ENCODE measurements at regions not wholly inside any gene's neighbourhood (a gene's known extent, or its start where the extent isn't known, plus 50 kb on each side); places are given as distances from the start of the nearest gene placed in this dataset.

DNA sequence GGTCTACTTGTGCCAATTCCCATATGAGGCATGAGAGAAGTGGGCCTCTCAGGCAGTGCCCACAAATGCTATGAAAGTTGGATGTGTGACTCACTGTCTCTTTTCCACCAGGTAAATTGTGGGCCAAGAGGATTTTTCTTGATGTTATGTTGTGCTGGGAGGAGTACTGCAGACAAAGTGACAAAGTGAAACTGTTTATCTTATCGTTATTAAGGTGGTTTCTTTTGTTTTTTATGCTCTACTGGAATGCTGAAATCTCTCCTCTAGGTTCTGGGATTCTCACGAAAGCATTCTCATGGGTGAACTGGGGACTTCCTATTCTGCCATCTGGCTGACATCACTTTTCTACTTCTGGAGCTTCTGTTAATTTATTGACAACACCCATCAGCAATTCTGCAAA lies 919.6 kb upstream of the EPHA6 start:
- TF ChIP-seq CTCF (IDR thresholded peaks at IDR 0.05; ENCODE audit: insufficient read depth, missing control alignments) = no peak
- DNase-seq (ENCODE audit: insufficient read length, low spot score) (no peak), FAIRE-seq (no peak)

GRCh38 chr3:95899494-95899893 lies 914.9 kb upstream of the EPHA6 start:
- no peak for TF ChIP-seq CTCF (IDR thresholded peaks at IDR 0.05; ENCODE audit: insufficient read depth, missing control alignments)
- FAIRE-seq (no peak), DNase-seq (ENCODE audit: insufficient read length, low spot score) (no peak)

DNA sequence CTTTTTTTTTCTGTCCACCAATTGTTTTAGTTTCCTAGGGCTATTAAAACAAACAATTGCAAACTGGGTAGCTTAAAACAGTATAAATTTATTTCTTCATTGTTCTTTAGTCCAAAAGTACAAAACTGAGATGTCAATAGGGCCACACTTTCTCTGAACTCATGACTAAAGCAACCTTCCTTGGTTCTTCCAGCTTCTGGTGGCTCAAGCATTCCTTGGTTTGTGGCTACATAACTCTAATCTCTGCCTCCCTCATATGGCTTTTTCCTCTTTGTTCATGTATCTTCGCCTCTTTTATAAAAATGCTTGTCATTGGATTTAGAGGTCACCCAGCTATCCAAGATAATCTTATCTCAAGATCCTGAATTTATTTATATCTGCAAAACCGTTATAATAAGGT lies 914.5 kb upstream of the EPHA6 start:
- TF ChIP-seq CTCF (IDR thresholded peaks at IDR 0.05; ENCODE audit: insufficient read depth, missing control alignments) = no peak
- FAIRE-seq (no peak), DNase-seq (ENCODE audit: insufficient read length, low spot score) (no peak)

DNA sequence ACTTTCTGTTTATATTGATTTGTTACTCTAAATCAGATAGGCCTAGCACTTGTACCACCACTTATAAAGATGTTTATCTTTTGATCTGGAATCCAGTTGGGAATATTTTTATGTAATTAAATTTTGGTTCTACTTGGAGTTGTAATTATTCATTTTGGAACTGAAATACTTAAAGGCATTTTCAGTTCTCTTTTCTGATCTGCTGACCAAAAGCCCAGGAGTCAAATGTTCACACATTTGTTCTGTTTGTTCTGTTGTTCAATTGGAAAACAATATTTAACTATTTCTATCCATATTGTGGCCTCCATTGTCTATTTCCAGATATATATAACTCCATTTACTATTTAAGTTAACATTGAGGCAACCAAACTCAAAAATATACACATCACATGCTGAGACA lies 912.4 kb upstream of the EPHA6 start:
- no peak for TF ChIP-seq CTCF (IDR thresholded peaks at IDR 0.05; ENCODE audit: insufficient read depth, missing control alignments)
- DNase-seq (ENCODE audit: insufficient read length, low spot score) (no peak), FAIRE-seq (no peak)

- DNase-seq (ENCODE audit: insufficient read length, low spot score) = no peak
- FAIRE-seq = no peak
- TF ChIP-seq CTCF (IDR thresholded peaks at IDR 0.05; ENCODE audit: insufficient read depth, missing control alignments) = no peak
Observed at GRCh38 chr3:95905182-95905581, 909.2 kb upstream of the EPHA6 start.

- no peak for TF ChIP-seq CTCF (IDR thresholded peaks at IDR 0.05; ENCODE audit: insufficient read depth, missing control alignments)
- DNase-seq (ENCODE audit: insufficient read length, low spot score) (no peak), FAIRE-seq (no peak)
Observed at GRCh38 chr3:95911767-95912166, 902.6 kb upstream of the EPHA6 start.

- FAIRE-seq (no peak), DNase-seq (ENCODE audit: insufficient read length, low spot score) (no peak)
- no peak for TF ChIP-seq CTCF (IDR thresholded peaks at IDR 0.05; ENCODE audit: insufficient read depth, missing control alignments)
Observed at GRCh38 chr3:95923496-95924210, 890.7 kb upstream of the EPHA6 start.
